GM21723 (cell line): ENCODE measurements at regions not wholly inside any gene's neighbourhood (a gene's known extent, or its start where the extent isn't known, plus 50 kb on each side); places are given as distances from the start of the nearest gene placed in this dataset.
A peak's percentile ranks its signal among the peaks of the same experiment; 100 is the strongest.

Experiments
- ATAC-seq: cut with Tn5 transposase; IDR thresholded peaks from one replicate; pipeline ENCODE4 v1.9.1; 2021; ENCODE audit warnings: mild to moderate bottlenecking, moderate library complexity; ENCODE audit not compliant: unreplicated experiment

GRCh38 chr15:47988564-47988963 is 132.2 kb upstream of the SLC24A5 start:
- no peak for ATAC-seq

GRCh38 chr15:47990821-47991220 is 130.0 kb upstream of the SLC24A5 start:
- no peak for ATAC-seq

DNA sequence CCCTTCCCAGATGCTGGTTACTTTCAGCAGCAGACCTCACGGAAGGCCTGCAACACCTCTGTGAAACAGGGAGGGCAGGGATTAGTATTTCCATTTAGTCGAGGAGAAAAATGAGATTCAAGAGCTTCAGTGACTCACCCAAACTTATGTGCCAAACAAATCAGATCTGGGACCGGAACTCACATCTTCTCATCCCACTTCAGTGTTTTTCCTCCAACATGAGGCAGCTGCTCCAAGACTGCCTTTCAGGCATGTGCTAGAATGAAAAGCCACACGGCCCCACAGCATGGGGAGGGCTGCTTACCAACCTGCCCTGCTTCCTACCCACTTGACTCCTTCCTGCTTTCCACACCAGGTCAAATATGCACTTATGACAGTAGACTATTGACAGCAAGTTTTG is 129.4 kb upstream of the SLC24A5 start:
- no peak for ATAC-seq

GRCh38 chr15:47993051-47993450 is 127.7 kb upstream of the SLC24A5 start:
- no peak for ATAC-seq

DNA sequence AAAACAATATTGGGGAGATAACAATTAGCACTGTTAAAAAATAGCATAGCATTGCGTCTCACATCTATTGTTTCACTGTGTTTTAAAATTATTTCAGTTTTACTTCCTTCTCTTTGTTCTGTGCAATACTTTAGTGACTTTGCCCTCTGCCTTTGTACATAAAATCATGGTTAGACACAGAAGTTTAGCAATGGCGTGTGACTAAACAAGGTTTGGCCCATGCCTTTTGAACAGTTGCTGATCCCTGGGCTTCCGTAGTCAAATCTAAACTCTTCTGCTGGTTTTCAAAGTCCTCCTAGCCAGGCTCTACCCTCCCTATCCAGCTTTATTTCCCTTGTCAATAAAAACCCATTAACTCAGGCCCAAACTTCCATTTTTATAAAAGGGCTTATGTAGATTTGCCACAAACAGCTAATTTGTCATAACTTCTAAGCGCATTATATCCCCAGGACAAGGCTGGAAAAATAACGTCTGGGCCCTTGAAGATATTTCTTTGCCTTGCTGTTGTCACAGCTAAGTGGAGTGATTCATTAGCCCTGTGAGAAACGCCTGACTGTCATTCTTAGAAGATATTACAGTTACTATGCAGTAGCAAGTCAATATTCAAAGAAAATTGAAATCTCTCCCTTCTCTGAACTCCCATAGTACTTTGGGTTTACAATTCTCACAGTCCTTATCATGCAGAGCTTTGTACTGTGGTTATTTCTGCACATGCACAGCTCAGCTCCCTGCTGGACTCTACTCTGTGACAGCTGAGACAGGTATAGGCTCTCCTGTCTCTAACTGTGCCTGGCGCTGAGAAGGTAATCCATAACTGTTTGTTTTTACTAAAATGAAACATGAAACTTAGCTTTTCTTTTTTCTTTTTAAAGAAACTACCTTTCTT is 123.4 kb upstream of the SLC24A5 start:
- ATAC-seq: no peak

DNA sequence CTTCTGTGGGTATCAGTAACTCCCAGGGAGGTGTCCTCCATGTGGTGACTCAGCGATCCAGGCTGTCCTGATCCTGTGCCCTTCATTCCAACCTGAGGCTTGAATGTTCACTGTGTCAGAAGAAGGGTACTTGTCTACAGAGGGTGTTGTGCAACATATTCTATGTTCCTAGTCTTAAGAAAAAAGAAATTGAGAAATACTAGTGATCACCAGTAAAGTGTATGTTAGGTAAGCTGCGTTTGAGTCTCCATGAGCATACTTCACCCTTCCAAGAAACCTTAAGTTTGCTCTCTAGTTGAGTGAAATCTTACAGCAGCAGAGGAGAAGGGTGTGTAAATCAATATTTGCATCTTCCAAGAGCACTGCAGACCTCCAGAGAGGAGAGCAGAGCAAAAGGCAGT is 122.2 kb upstream of the SLC24A5 start:
- no peak for ATAC-seq

DNA sequence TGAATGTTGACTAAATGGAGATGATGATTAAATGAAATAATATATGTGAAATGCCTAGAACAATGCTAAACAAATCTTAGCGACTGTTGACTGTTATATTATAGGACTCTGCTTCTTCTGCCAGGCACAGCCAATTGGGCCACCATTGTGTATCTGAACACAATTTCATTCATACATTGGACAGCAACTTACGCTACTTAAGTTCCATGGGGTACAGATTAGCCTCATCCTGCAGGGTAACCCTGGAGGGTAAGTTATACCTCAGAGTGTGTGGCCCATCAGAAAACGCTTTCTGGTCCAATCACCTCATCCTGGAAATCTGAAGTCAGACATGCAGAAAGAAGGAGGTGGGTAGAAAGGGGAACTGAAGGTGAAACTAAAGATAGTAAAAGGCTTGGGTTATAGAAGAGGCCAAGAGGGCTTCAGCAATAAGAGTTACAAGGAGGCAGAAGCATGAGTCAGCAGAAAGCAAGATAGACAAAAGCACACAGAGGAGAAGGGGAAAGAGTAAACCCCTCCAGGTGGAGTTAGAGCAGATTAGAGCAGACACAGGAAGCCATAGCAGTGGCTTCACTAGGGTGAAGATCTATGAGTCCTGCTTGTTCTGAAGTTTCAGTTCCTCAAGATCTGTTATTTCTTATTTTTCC is 119.3 kb upstream of the SLC24A5 start:
- peak; percentile 92 for ATAC-seq

GRCh38 chr15:48002767-48003166 is 118.0 kb upstream of the SLC24A5 start:
- no peak for ATAC-seq

GRCh38 chr15:48003441-48003840 is 117.3 kb upstream of the SLC24A5 start:
- no peak for ATAC-seq

- ATAC-seq: no peak
Observed at GRCh38 chr15:48005077-48005476, 115.7 kb upstream of the SLC24A5 start.

DNA sequence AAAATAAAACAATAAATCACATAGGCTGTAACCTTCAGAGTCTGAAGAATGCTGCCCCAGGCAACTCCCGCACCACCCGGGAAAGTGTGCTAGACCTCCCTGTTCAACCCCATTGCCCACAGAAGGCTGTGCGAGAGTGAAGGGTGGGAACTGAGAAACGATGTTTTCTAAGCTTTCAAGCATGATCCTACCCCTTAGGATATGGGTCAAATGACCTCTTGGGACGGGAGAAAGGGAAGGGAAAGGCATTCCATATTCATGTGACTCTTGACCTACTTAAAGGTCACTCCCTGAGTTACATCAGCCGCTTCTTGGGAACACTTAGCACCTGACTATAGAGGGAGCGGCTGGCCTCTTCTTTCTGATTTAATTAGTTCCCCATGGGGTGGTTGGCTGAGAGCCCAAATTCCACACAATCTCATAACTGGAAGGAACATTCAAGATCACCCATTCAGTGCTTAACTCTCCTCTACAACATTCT is 114.7 kb upstream of the SLC24A5 start:
- ATAC-seq: no peak

DNA sequence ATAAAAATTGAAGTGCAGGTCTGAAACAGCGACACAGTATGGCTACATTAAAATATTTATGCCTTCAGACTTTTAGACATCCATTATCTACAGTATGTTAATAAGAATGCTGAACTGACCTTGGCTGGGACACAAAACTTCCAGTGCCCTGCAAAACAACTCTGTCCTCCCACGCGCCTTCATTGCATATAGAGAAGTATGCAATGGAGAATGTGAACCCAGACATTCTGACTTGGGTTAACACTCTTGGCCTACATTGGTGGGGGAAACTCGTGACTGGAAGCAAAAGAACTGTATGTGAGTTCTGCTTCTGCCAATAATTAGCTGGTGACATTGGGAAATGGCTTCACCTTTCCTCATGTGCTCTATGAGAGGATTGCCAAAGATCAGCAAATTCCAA is 110.5 kb upstream of the SLC24A5 start:
- no peak for ATAC-seq

DNA sequence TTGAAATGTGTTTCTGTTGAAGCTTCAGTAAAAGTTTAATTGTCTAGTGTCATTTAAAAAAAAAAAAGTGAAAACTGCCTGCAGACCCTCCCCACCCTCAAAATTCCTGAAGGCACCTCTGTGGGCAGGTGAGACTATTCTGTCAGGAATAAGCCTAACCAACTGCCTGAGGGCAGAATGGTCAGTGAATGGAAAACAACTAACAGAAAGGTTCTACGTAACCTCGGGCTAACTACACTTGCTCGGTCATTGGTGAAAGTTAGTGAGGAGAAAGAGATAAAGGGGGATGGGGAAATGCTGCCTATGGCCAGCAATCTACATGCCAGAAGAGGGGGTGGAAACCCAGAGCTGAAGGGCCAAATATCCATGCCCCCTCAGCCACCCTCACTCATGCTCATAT is 108.6 kb upstream of the SLC24A5 start:
- ATAC-seq: no peak

- no peak for ATAC-seq
Observed at GRCh38 chr15:48016865-48017264, 103.9 kb upstream of the SLC24A5 start.

GRCh38 chr15:48017747-48018146 is 103.0 kb upstream of the SLC24A5 start:
- no peak for ATAC-seq

GRCh38 chr15:48020166-48020565 is 100.6 kb upstream of the SLC24A5 start:
- no peak for ATAC-seq

DNA sequence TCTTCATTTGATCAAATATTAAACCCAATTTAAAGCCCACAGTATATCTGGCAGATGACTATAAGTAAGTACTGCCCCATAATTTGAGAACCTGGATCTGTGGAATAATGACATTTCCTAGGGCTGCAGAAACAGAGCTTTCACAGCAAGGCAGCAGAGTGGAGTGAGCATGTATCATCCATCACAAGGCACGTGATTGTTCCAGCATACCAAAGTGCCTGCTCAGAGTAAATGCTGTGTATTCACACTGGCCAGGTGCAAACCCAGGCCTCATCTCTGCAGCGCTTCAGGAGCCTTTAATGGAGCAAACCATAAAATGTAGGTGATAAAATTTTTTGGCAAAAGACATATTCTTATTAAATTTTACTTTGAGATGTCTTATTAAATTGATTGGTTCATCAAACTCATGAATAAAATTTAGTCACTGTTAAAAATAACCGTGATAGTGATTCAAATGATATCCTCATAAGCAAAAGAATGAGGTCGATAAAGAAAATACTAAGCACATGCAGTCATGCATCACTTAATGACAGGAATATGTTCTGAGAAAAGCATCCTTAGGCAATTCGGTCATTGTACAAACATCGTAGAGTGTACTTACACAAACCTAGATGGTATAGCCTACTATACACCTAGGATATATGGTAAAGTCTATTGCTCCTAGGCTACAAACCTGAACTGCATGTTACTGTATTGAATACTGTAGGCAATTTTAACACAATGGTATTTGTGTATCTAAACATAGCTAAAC is 99.3 kb upstream of the SLC24A5 start:
- ATAC-seq: no peak

DNA sequence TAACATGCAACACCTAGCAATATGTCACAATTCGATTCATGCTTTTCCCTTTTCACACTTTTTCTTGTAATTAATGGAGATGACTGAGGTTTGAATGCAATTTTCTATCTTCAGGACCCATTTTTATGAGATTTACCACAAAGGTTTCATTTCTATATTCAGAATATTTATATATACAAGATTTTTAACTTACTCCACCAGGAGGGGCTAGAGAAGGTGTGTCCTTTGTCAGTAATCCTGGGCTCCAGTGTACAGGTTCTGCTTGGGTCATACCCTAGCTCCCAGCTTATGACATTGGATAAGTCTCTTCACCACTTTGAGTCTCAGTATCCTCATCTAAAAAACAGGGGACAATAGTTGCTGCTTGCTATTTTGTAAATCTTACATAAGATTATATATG is 95.7 kb upstream of the SLC24A5 start:
- ATAC-seq: no peak

- ATAC-seq: no peak
Observed at GRCh38 chr15:48028712-48029111, 92.1 kb upstream of the SLC24A5 start.

GRCh38 chr15:48029642-48030041 is 91.1 kb upstream of the SLC24A5 start:
- ATAC-seq: no peak

- no peak for ATAC-seq
Observed at GRCh38 chr15:48031466-48031865, 89.3 kb upstream of the SLC24A5 start.

- no peak for ATAC-seq
Observed at GRCh38 chr15:48031973-48032372, 88.8 kb upstream of the SLC24A5 start.
